IMR-90 (cell line): ENCODE measurements at regions not wholly inside any gene's neighbourhood (a gene's known extent, or its start where the extent isn't known, plus 50 kb on each side); places are given as distances from the start of the nearest gene placed in this dataset.

ENCODE experiments used
- ATAC-seq: fragments of 200-7000 bp; cut with Tn5 transposase; 2 replicates; pipeline ENCODE4 v1.9.1; 2020; ENCODE audit warnings: low read depth, mild to moderate bottlenecking, moderate library complexity
- BruUV-seq: library from RNA; stranded (reverse); fragments of 400-500 nt; replicated peaks from 2 replicates; lab custom pipeline; 2021; lab: Mats Ljungman, UMichigan
- CTCF ChIA-PET: fragments of 300-600 bp; formaldehyde crosslinking; extraction: SDS; loops from one replicate; lab custom pipeline; 2021; ENCODE audit warnings: antibody characterized with exemption; lab: Yijun Ruan, JAX
- POLR2A ChIA-PET: fragments of 300-600 bp; sonication (Branson Sonifier 250); formaldehyde crosslinking; loops from one replicate; lab custom pipeline; 2022; ENCODE audit warnings: antibody characterized with exemption; ENCODE audit not compliant: unreplicated experiment; lab: Charles Lee
- DNase-seq: peaks from one replicate; pipeline ENCODE4 v3.0.0; 2013
- H2AFZ ChIP-seq: replicated peaks from 2 replicates; pipeline ENCODE3; 2013; ENCODE audit warnings: low read length, mild to moderate bottlenecking; ENCODE audit not compliant: poor library complexity
- H2AK5ac ChIP-seq: 2 replicates; pipeline ENCODE4 v1.6.1; 2013; ENCODE audit warnings: low read depth, low read length, inconsistent platforms
- H2AK9ac ChIP-seq: replicated peaks from 2 replicates; pipeline ENCODE3; 2013; ENCODE audit warnings: mild to moderate bottlenecking, low read depth, low read length, moderate library complexity; ENCODE audit not compliant: poor library complexity
- H2BK120ac ChIP-seq: 2 replicates; pipeline ENCODE4 v1.6.1; 2013; ENCODE audit warnings: low read depth, low read length, inconsistent platforms
- H2BK15ac ChIP-seq: 3 replicates; pipeline ENCODE4 v1.6.1; 2013; ENCODE audit warnings: low read depth, low read length, inconsistent platforms
- H2BK20ac ChIP-seq: 2 replicates; pipeline ENCODE4 v1.6.1; 2013; ENCODE audit warnings: low read depth, mild to moderate bottlenecking, inconsistent platforms, low read length, moderate library complexity
- H2BK5ac ChIP-seq: 2 replicates; pipeline ENCODE4 v1.6.1; 2013; ENCODE audit warnings: mild to moderate bottlenecking, low read depth, low read length, inconsistent platforms; ENCODE audit not compliant: poor library complexity, severe bottlenecking
- H3K14ac ChIP-seq: replicated peaks from 2 replicates; pipeline ENCODE4 v1.6.1; 2013; ENCODE audit warnings: low read depth, low read length, inconsistent platforms
- H3K18ac ChIP-seq: 2 replicates; pipeline ENCODE4 v1.6.1; 2013; ENCODE audit warnings: low read depth, low read length, control low read depth
- H3K23ac ChIP-seq: 2 replicates; pipeline ENCODE4 v1.6.1; 2013; ENCODE audit warnings: low read depth, low read length, inconsistent platforms
- H3K27ac ChIP-seq: 2 replicates; pipeline ENCODE4 v1.5.1; 2013; ENCODE audit warnings: mild to moderate bottlenecking, control low read depth, low read length; ENCODE audit not compliant: insufficient read depth
- H3K27me3 ChIP-seq: 2 replicates; pipeline ENCODE4 v1.6.1; 2013; ENCODE audit warnings: low read length; ENCODE audit not compliant: control insufficient read depth, insufficient read depth
- H3K36me3 ChIP-seq: 2 replicates; pipeline ENCODE4 v1.6.1; 2013; ENCODE audit warnings: low read length, mixed read lengths; ENCODE audit not compliant: control insufficient read depth, insufficient read depth
- H3K4ac ChIP-seq: 2 replicates; pipeline ENCODE4 v1.6.1; 2013; ENCODE audit warnings: low read depth, low read length, inconsistent platforms
- H3K4me1 ChIP-seq: 2 replicates; pipeline ENCODE4 v1.6.1; 2013; ENCODE audit warnings: low read length, mixed read lengths; ENCODE audit not compliant: control insufficient read depth, insufficient read depth
- H3K4me2 ChIP-seq: 2 replicates; pipeline ENCODE4 v1.6.1; 2013; ENCODE audit warnings: low read depth, mild to moderate bottlenecking, control low read depth, low read length, moderate library complexity
- H3K4me3 ChIP-seq: 2 replicates; pipeline ENCODE4 v1.5.1; 2013; ENCODE audit warnings: low read depth, mild to moderate bottlenecking, control low read depth, low read length, moderate library complexity; ENCODE audit not compliant: insufficient read depth
- H3K56ac ChIP-seq: 2 replicates; pipeline ENCODE4 v1.6.1; 2013; ENCODE audit warnings: low read length, inconsistent platforms; ENCODE audit not compliant: insufficient read depth; ENCODE audit errors: extremely low read depth
- H3K79me1 ChIP-seq, 2 experiments: 2 replicates each; pipeline ENCODE4 v1.6.1; 2013; ENCODE audit warnings: low read length in 2 of 2, inconsistent platforms in 1 of 2, low read depth in 1 of 2
- H3K9ac ChIP-seq: 2 replicates; pipeline ENCODE4 v1.6.1; 2013; ENCODE audit warnings: low read depth, low read length, control low read depth
- H3K9me1 ChIP-seq: 2 replicates; pipeline ENCODE4 v1.6.1; 2013; ENCODE audit warnings: low read length, inconsistent platforms; ENCODE audit not compliant: insufficient read depth
- H3K9me3 ChIP-seq: 2 replicates; pipeline ENCODE4 v1.6.1; 2013; ENCODE audit warnings: low read length; ENCODE audit not compliant: control insufficient read depth, insufficient read depth
- H4K20me1 ChIP-seq: 2 replicates; pipeline ENCODE4 v1.6.1; 2013; ENCODE audit warnings: low read length, inconsistent platforms; ENCODE audit not compliant: insufficient read depth
- H4K5ac ChIP-seq: 2 replicates; pipeline ENCODE4 v1.6.1; 2013; ENCODE audit warnings: mild to moderate bottlenecking, low read depth, low read length, control low read depth
- H4K8ac ChIP-seq, 2 experiments: 2 replicates each; pipeline ENCODE4 v1.6.1; 2013; ENCODE audit warnings: low read depth in 2 of 2, low read length in 2 of 2, control low read depth in 1 of 2, inconsistent platforms in 1 of 2
- H4K91ac ChIP-seq: 2 replicates; pipeline ENCODE4 v1.6.1; 2013; ENCODE audit warnings: low read depth, low read length, inconsistent platforms; ENCODE audit not compliant: insufficient read depth
- BHLHE40 ChIP-seq: fragments of 150-350 bp; IDR thresholded peaks from 2 replicates; pipeline ENCODE4 v1.6.1; 2016; ENCODE audit warnings: mild to moderate bottlenecking, low read depth, low read length
- FOS ChIP-seq: fragments of 150-350 bp; IDR thresholded peaks from 2 replicates; pipeline ENCODE4 v1.6.1; 2016; ENCODE audit warnings: low read depth, low read length
- NFE2L2 ChIP-seq: fragments of 150-350 bp; IDR thresholded peaks from 2 replicates; pipeline ENCODE4 v1.6.1; 2016; ENCODE audit warnings: low read depth, mild to moderate bottlenecking, low read length
- SMC3 ChIP-seq: fragments of 150-350 bp; IDR thresholded peaks from 2 replicates; pipeline ENCODE4 v1.6.1; 2016; ENCODE audit warnings: low read depth, mild to moderate bottlenecking, antibody characterized with exemption, low read length, moderate library complexity
- WGBS, 2 experiments: methylation state at CpG; one replicate each; pipeline versions ENCODE4 v1.1.5 to v1.1.7; 2013; ENCODE audit warnings: missing lambda C conversion rate in 2 of 2; ENCODE audit not compliant: insufficient read length in 1 of 2; ENCODE audit errors: extremely low coverage in 2 of 2; 5-methylcytosine and 5-hydroxymethylcytosine counted together
- dilution Hi-C: fragments of 300-500 bp; cut with HindIII; formaldehyde crosslinking; loops from one replicate; pipeline ENCODE4 v1.14.3; 2018; ENCODE audit warnings: low sequenced_read_pairs; ENCODE audit not compliant: unreplicated experiment
- in situ Hi-C: fragments of 300-500 bp; cut with MboI; formaldehyde crosslinking; loops from 3 replicates; pipeline ENCODE4 v1.14.3; 2019; ENCODE audit warnings: low sequenced_read_pairs, inconsistent platforms, mixed read lengths
- intact Hi-C: fragments of 100-400 bp; cut with micrococcal nuclease; formaldehyde crosslinking; loops from 2 replicates; pipeline ENCODE4 v1.10.0; 2022

- H3K27ac ChIP-seq, result no peak overlapping the region
- H3K4me3 ChIP-seq, result no peak overlapping the region
- CTCF ChIA-PET, result no interaction called here
- H3K36me3 ChIP-seq, result no peaks in the 10 kb centered on the region
- no peak overlapping the region for H4K8ac ChIP-seq
- TF ChIP-seq NFE2L2 (no peak), SMC3 (no peak), BHLHE40 (no peak), FOS (no peak)
- H2BK15ac ChIP-seq, result no peak overlapping the region
- intact Hi-C loops, result no loop called here
- H3K27me3 ChIP-seq, result peaks cover 6% of the 10 kb centered on the region; the same call in 1 of the 2 replicates
- no peaks in the 10 kb centered on the region for H3K9me3 ChIP-seq
- BruUV-seq, result no TSS peak
- H3K4me1 ChIP-seq, result no peaks in the 10 kb centered on the region
- H2AFZ ChIP-seq, result no peak overlapping the region
- POLR2A ChIA-PET, result no interaction called here
- no peak overlapping the region for H3K18ac ChIP-seq
- H4K20me1 ChIP-seq, result no peaks in the 10 kb centered on the region
- no peak overlapping the region for H3K14ac ChIP-seq
- in situ Hi-C loops, result no loop called here
- no peak overlapping the region for H2AK9ac ChIP-seq
- H3K79me1 ChIP-seq, result no peaks in the 10 kb centered on the region
- no peaks in the 10 kb centered on the region for H3K9me1 ChIP-seq
- no peak overlapping the region for H3K4me2 ChIP-seq
- H2BK120ac ChIP-seq, result no peak overlapping the region
- WGBS, 2 experiments, result no CpG with 5 or more reads among the region's 3 CpGs
- H4K5ac ChIP-seq, result no peak overlapping the region
- no peak overlapping the region for H4K91ac ChIP-seq
- H3K4ac ChIP-seq, result no peak overlapping the region
- H3K23ac ChIP-seq, result no peak overlapping the region
- H3K9ac ChIP-seq, result no peak overlapping the region
- no peak overlapping the region for H2BK5ac ChIP-seq
- no peak overlapping the region for H3K56ac ChIP-seq
- no peak overlapping the region for H2AK5ac ChIP-seq
- DNase-seq (no peak), ATAC-seq (no peak)
- H2BK20ac ChIP-seq, result no peak overlapping the region
- dilution Hi-C loops, result no loop called here
These were observed 141.4 kb upstream of the PIEZO2 start for GRCh38 chr18:11290786-11291185.
